Fibroblast of skin of right biceps (primary cell): ENCODE measurements at regions not wholly inside any gene's neighbourhood (a gene's known extent, or its start where the extent isn't known, plus 50 kb on each side); places are given as distances from the start of the nearest gene placed in this dataset.
A peak's percentile ranks its signal among the peaks of the same experiment; 100 is the strongest.
"Not testable (repeated sequence)": the region's sequence is repeated elsewhere in the genome, so short reads cannot be mapped to it uniquely, and the experiment has no call there.

Experiments
- DNase-seq: peaks from one replicate; pipeline ENCODE4 v3.0.0-alpha.2; 2013

GRCh38 chr10:6863381-6863780, 283.3 kb upstream of the PRKCQ start:
- no peak for DNase-seq

DNA sequence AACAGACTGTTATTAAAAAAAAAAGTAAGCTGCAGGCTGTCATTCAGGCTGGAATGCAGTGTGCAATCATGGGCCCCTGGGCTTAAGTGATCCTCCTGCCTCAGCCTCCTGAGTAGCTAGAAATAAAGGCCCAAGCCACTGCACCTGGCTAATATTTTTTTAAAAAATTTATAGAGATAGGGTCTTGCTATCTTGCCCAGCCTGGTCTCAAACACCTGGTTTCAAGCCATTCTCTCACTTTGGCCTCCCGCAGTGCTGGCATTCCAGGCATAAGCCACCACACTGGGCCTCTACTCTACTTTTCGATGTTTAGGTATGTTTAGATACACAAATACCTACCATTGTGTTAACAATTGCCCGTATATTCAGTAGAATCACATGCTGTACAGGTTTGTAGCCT, 270.4 kb upstream of the PRKCQ start:
- no peak for DNase-seq

DNA sequence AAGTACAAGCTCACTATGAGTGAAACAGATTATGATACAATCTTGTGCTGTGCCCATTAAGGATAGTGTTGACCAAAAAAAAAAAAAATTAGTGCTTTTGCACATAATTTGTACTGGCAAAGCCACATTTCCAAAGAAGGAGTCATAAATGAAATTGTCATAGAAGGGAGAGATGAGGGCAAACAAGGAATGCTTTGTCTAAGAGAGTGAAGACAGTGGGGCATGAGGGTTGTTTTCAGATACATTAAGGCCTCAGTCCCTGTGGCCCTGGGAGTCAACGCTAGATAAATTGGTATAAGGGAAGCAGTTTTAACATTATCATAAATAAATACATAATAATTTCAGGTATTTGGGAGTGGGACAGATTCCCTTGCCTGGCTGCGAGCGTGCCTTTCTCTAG, 267.5 kb upstream of the PRKCQ start:
- DNase-seq, result no peak

DNA sequence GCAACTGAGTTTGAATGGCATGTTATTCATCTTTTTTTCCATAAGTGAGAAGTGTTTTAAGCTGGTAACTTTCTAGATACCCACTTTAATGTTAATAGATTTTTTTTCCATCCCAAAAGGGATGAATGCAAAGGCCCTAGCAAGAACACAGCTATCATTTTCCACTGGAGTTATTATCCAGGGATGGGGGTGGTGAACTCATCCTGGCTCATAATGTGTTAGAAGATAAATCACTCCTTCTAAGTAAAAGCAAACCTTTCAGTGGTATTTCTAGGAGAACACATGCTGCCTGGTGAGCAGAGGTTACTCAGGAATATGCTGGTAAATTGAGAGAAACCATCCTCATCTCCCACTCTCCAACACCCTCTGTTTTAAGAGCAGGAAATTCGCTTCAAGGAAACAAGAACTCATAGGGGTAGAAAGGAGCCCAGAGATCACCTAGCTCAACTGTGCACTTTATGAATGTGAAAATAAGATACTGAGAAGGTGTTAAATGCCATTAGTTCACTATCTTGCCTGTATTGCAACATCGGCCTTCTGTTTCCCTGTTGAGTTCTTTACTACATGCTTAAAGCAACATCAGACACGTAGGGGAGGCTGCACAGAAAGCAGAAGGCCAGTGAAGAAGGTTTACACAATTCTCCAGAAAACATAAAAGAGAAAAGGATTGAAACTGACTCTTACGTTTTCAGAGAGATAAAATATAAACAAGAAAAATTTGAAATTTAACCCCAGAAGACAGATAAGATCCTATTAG, 264.0 kb upstream of the PRKCQ start:
- DNase-seq, result no peak

DNA sequence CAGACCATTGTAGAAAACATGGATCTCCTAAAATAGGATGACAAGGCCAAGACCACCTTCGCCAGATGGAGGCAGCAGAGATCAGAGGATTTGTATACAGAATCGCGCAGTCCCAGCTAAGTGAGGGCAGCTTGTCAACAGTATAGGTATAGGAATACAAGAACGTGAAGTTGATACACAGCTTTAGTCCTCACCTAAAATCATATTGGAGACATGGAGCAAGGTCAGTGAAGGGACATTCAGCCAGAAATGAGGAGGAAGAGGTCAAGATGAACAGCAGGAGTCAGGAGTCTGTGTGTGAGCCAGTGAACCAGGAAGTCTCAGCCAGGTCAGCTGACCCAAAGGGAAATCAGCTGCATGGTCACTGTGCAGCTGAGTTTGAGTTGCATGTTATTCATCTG, 263.4 kb upstream of the PRKCQ start:
- DNase-seq, result no peak

DNA sequence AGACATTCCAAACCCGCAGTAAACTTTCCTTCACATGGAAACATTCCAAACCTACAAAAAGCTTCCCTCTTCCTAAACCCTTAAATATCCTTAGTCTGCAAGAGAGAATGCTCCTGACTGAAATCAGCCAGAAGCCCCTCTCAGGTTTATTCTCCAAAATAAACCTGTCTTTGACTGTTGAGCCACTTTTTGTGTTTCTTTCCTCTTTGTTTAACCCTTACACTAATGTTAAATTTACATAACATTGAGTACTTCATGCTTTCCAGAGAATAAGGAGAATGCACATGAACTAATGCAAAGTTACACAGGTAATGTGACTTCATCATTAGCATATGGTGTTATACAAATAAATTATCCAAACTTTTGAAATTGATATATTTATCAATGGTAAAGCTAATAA, 262.6 kb upstream of the PRKCQ start:
- no peak for DNase-seq

DNA sequence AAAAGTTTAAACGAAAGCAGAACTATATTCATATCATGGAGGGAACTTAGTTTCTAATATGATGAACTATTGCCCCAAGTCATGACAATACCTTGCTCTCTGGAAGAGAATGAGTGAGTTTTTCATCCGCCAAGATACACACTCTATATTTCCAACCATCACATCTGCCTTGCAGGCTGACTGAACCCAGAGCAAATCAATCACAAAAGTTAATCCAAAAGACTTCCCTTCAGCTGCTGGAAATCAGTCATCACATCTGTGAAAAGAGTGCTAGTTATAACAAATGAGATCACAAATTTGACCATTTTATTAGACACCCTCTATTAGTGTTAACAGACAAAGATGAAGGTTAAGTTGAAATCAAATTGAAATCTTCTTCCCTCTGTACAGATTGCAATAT, 261.7 kb upstream of the PRKCQ start:
- no peak for DNase-seq

- peak; percentile 23 for DNase-seq
Measured at GRCh38 chr10:6840766-6841165, 260.7 kb upstream of the PRKCQ start.

GRCh38 chr10:6840201-6840691, 260.2 kb upstream of the PRKCQ start:
- DNase-seq, result no peak

GRCh38 chr10:6838118-6838517, 258.0 kb upstream of the PRKCQ start:
- no peak for DNase-seq

DNA sequence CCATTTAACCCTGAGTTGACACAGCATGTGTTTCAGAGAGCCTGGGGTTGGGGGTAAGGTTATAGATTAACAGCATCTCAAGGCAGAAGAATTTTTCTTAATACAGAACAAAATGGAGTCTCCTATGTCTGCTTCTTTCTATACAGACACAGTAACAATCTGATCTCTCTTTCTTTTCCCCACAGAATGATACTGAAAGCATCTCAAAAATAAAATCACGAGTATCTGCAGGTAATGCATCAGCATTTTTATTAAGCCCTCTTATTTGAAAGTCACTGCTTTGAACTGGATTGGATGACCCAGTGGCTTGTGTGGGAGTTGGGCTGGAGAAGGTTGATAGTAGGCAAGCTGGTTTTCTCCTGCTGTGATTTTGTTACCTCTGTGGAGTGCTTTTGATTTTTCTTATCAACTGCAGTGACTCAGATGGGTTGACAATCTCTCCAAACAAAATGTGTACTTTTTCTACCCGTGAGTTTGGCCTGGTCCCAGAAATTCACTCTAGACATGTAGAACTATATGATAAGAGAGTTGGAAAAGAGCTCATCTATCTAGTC, 253.5 kb upstream of the PRKCQ start:
- DNase-seq, result no peak

GRCh38 chr10:6830981-6831380, 250.9 kb upstream of the PRKCQ start:
- not testable (repeated sequence) for DNase-seq

DNA sequence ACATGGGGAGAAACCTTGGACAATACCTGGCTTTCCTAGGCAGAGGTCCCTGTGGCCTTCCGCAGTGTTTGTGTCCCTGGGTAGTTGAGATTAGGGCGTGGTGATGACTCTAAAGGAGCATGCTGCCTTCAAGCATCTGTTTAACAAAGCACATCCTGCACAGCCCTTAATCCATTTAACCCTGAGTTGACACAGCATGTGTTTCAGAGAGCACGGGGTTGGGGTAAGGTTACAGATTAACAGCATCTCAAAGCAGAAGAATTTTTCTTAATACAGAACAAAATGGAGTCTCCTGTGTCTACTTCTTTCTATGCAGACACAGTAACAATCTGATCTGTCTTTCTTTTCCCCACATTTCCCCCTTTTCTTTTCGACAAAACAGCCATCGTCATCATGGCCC, 244.7 kb upstream of the PRKCQ start:
- DNase-seq, result not testable (repeated sequence)

DNA sequence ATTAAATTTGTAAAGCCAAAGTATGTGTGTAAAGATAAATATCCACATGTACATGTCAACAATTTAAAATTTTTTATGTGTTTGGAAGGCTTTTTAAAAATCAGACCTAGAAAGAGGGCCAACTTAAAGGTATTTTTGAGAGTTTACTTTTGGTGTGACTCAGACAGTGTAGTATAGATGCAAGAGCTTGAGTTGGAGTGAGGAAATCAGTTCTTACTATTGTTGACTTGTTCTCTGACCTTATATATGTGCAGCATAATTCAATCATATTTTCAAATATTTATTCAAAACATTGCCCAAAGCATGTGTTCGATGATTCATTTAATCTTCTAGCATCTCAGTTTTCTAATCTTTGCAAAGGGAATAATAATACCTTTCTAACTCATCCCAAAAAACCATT, 243.7 kb upstream of the PRKCQ start:
- no peak for DNase-seq

GRCh38 chr10:6819301-6819700, 239.2 kb upstream of the PRKCQ start:
- DNase-seq, result no peak

DNA sequence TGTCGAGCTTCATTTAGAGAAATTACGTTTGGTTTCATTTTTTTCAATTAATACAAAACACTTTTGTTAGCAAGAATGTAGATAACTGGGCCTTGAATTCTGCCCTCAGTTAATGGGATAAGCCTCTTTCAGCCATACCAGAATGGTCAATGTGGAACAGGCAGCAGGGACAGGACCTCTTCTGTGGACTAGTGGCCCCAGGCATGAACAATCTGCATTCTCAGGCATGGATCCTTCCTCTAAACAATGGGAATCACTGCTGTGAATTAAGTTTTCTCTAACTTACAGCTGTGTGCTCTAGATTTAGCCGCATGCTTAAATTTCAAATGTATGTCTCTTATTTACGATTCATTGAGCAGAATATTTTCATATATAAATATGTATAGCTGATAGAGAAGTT, 237.7 kb upstream of the PRKCQ start:
- DNase-seq, result no peak

- no peak for DNase-seq
Measured at GRCh38 chr10:6815346-6815745, 235.3 kb upstream of the PRKCQ start.

DNA sequence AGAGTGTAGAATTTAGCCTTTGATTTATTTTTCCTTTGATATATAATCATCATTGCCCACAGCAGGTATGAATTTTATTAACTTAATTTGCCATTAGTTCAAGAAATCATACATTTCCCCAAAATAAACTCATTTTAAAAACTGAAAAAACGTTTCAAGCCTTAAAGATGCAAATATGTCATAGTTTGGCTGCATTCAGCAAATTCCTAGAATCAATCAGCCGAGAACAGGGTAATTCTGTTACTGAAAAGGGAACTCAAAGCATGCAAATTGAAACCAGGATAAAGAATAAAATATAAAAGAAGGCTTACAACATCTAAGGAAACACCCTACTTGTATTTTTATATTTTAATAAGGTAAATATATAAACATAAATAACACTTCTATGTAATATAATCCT, 233.8 kb upstream of the PRKCQ start:
- no peak for DNase-seq

DNA sequence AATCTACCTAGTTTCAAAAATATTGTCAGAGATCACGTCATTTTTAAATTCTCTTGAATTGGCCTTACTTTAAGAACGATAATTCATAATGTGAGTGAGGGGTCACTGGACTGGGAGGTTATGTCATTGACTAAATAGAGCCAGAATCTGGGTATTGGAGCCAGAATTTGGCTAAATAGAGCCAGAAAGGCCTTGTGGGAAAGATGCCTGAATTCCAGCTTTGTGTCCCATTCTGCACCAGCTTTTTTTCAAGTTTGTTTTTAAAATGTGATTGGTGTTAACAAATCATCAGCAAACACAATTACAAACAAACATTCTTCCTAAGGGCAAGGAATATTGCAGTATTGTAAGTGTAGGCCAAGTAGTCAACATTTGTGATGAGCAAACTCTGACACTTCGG, 233.2 kb upstream of the PRKCQ start:
- no peak for DNase-seq

- no peak for DNase-seq
Measured at GRCh38 chr10:6811153-6811552, 231.1 kb upstream of the PRKCQ start.

GRCh38 chr10:6803427-6803783, 223.3 kb upstream of the PRKCQ start:
- no peak for DNase-seq

DNA sequence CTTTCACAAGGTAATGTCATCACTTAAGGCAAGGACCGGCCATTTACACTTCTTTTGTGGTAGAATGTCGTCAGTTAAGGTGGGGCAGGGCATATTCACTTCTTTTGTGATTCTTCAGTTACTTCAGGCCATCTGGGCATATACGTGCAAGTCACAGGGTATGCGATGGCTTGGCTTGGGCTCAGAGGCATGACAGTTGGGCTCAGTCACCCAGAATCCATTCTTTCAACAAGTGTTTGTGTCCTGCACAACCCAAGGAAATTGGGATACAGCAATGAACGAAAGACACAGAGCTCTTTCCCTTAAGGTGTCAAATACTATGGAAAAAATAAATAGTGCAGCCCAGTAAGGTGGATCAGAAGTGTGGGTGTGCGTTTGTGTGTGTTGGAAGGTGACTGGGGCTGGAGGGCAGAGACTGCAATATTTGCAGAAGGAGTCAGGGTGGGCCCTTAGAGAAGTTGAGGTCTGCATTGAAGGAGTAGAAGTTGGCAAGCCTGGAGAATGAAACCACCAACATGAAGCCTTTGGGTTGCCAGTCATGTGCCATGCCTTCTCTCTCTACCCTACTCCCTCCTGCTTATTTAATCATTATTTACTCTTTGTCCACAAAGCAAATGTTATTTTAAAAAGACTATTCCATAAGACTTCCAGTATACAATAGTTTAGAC, 222.8 kb upstream of the PRKCQ start:
- no peak for DNase-seq

DNA sequence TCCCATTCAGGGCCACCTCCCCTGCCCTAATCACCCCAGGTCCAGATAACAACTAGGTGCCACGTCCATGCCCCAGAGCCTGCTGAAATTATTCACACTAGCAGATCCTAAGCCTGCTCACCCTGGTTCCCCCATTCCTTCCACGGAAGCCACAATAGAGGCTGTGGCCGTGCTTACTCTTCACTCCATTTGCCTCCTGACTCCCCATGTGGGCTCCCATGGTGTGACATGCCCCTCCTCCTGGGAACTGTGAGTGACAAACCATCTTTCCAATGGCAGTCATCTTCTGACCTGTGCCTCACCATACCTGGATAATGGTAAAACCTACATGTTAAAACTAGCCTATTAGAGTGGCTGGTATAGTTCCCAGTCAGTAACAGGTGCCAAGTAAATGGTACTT, 216.2 kb upstream of the PRKCQ start:
- DNase-seq, result no peak

GRCh38 chr10:6795541-6795940, 215.5 kb upstream of the PRKCQ start:
- DNase-seq, result no peak
